IMR-90 (cell line): ENCODE measurements at regions not wholly inside any gene's neighbourhood (a gene's known extent, or its start where the extent isn't known, plus 50 kb on each side); places are given as distances from the start of the nearest gene placed in this dataset.

ENCODE experiments used
- ATAC-seq: fragments of 200-7000 bp; cut with Tn5 transposase; 2 replicates; pipeline ENCODE4 v1.9.1; 2020; ENCODE audit warnings: low read depth, mild to moderate bottlenecking, moderate library complexity
- BruUV-seq: library from RNA; stranded (reverse); fragments of 400-500 nt; replicated peaks from 2 replicates; lab custom pipeline; 2021; lab: Mats Ljungman, UMichigan
- CTCF ChIA-PET: fragments of 300-600 bp; formaldehyde crosslinking; extraction: SDS; loops from one replicate; lab custom pipeline; 2021; ENCODE audit warnings: antibody characterized with exemption; lab: Yijun Ruan, JAX
- POLR2A ChIA-PET: fragments of 300-600 bp; sonication (Branson Sonifier 250); formaldehyde crosslinking; loops from one replicate; lab custom pipeline; 2022; ENCODE audit warnings: antibody characterized with exemption; ENCODE audit not compliant: unreplicated experiment; lab: Charles Lee
- DNase-seq: peaks from one replicate; pipeline ENCODE4 v3.0.0; 2013
- H2AFZ ChIP-seq: replicated peaks from 2 replicates; pipeline ENCODE3; 2013; ENCODE audit warnings: low read length, mild to moderate bottlenecking; ENCODE audit not compliant: poor library complexity
- H2AK5ac ChIP-seq: 2 replicates; pipeline ENCODE4 v1.6.1; 2013; ENCODE audit warnings: low read depth, low read length, inconsistent platforms
- H2AK9ac ChIP-seq: replicated peaks from 2 replicates; pipeline ENCODE3; 2013; ENCODE audit warnings: mild to moderate bottlenecking, low read depth, low read length, moderate library complexity; ENCODE audit not compliant: poor library complexity
- H2BK120ac ChIP-seq: 2 replicates; pipeline ENCODE4 v1.6.1; 2013; ENCODE audit warnings: low read depth, low read length, inconsistent platforms
- H2BK15ac ChIP-seq: 3 replicates; pipeline ENCODE4 v1.6.1; 2013; ENCODE audit warnings: low read depth, low read length, inconsistent platforms
- H2BK20ac ChIP-seq: 2 replicates; pipeline ENCODE4 v1.6.1; 2013; ENCODE audit warnings: low read depth, mild to moderate bottlenecking, inconsistent platforms, low read length, moderate library complexity
- H2BK5ac ChIP-seq: 2 replicates; pipeline ENCODE4 v1.6.1; 2013; ENCODE audit warnings: mild to moderate bottlenecking, low read depth, low read length, inconsistent platforms; ENCODE audit not compliant: poor library complexity, severe bottlenecking
- H3K14ac ChIP-seq: replicated peaks from 2 replicates; pipeline ENCODE4 v1.6.1; 2013; ENCODE audit warnings: low read depth, low read length, inconsistent platforms
- H3K18ac ChIP-seq: 2 replicates; pipeline ENCODE4 v1.6.1; 2013; ENCODE audit warnings: low read depth, low read length, control low read depth
- H3K23ac ChIP-seq: 2 replicates; pipeline ENCODE4 v1.6.1; 2013; ENCODE audit warnings: low read depth, low read length, inconsistent platforms
- H3K27ac ChIP-seq: 2 replicates; pipeline ENCODE4 v1.5.1; 2013; ENCODE audit warnings: mild to moderate bottlenecking, control low read depth, low read length; ENCODE audit not compliant: insufficient read depth
- H3K27me3 ChIP-seq: 2 replicates; pipeline ENCODE4 v1.6.1; 2013; ENCODE audit warnings: low read length; ENCODE audit not compliant: control insufficient read depth, insufficient read depth
- H3K36me3 ChIP-seq: 2 replicates; pipeline ENCODE4 v1.6.1; 2013; ENCODE audit warnings: low read length, mixed read lengths; ENCODE audit not compliant: control insufficient read depth, insufficient read depth
- H3K4ac ChIP-seq: 2 replicates; pipeline ENCODE4 v1.6.1; 2013; ENCODE audit warnings: low read depth, low read length, inconsistent platforms
- H3K4me1 ChIP-seq: 2 replicates; pipeline ENCODE4 v1.6.1; 2013; ENCODE audit warnings: low read length, mixed read lengths; ENCODE audit not compliant: control insufficient read depth, insufficient read depth
- H3K4me2 ChIP-seq: 2 replicates; pipeline ENCODE4 v1.6.1; 2013; ENCODE audit warnings: low read depth, mild to moderate bottlenecking, control low read depth, low read length, moderate library complexity
- H3K4me3 ChIP-seq: 2 replicates; pipeline ENCODE4 v1.5.1; 2013; ENCODE audit warnings: low read depth, mild to moderate bottlenecking, control low read depth, low read length, moderate library complexity; ENCODE audit not compliant: insufficient read depth
- H3K56ac ChIP-seq: 2 replicates; pipeline ENCODE4 v1.6.1; 2013; ENCODE audit warnings: low read length, inconsistent platforms; ENCODE audit not compliant: insufficient read depth; ENCODE audit errors: extremely low read depth
- H3K79me1 ChIP-seq, 2 experiments: 2 replicates each; pipeline ENCODE4 v1.6.1; 2013; ENCODE audit warnings: low read length in 2 of 2, inconsistent platforms in 1 of 2, low read depth in 1 of 2
- H3K9ac ChIP-seq: 2 replicates; pipeline ENCODE4 v1.6.1; 2013; ENCODE audit warnings: low read depth, low read length, control low read depth
- H3K9me1 ChIP-seq: 2 replicates; pipeline ENCODE4 v1.6.1; 2013; ENCODE audit warnings: low read length, inconsistent platforms; ENCODE audit not compliant: insufficient read depth
- H3K9me3 ChIP-seq: 2 replicates; pipeline ENCODE4 v1.6.1; 2013; ENCODE audit warnings: low read length; ENCODE audit not compliant: control insufficient read depth, insufficient read depth
- H4K20me1 ChIP-seq: 2 replicates; pipeline ENCODE4 v1.6.1; 2013; ENCODE audit warnings: low read length, inconsistent platforms; ENCODE audit not compliant: insufficient read depth
- H4K5ac ChIP-seq: 2 replicates; pipeline ENCODE4 v1.6.1; 2013; ENCODE audit warnings: mild to moderate bottlenecking, low read depth, low read length, control low read depth
- H4K8ac ChIP-seq, 2 experiments: 2 replicates each; pipeline ENCODE4 v1.6.1; 2013; ENCODE audit warnings: low read depth in 2 of 2, low read length in 2 of 2, control low read depth in 1 of 2, inconsistent platforms in 1 of 2
- H4K91ac ChIP-seq: 2 replicates; pipeline ENCODE4 v1.6.1; 2013; ENCODE audit warnings: low read depth, low read length, inconsistent platforms; ENCODE audit not compliant: insufficient read depth
- BHLHE40 ChIP-seq: fragments of 150-350 bp; IDR thresholded peaks from 2 replicates; pipeline ENCODE4 v1.6.1; 2016; ENCODE audit warnings: mild to moderate bottlenecking, low read depth, low read length
- CEBPB ChIP-seq: IDR thresholded peaks from 2 replicates; pipeline ENCODE4 v1.6.1; 2012; ENCODE audit warnings: low read depth, low read length, improper control_type of control experiment
- CHD1 ChIP-seq: IDR thresholded peaks from 2 replicates; pipeline ENCODE4 v1.6.1; 2012; ENCODE audit warnings: low read depth, low read length, improper control_type of control experiment
- CTCF ChIP-seq: conservative IDR thresholded peaks from 2 replicates; pipeline ENCODE4 v1.5.1; 2012; ENCODE audit warnings: mild to moderate bottlenecking, low read depth, low read length, improper control_type of control experiment
- ELK1 ChIP-seq: fragments of 150-350 bp; IDR thresholded peaks from 2 replicates; pipeline ENCODE4 v1.6.1; 2016; ENCODE audit warnings: low read depth, mild to moderate bottlenecking, low read length, moderate library complexity, borderline replicate concordance
- FOS ChIP-seq: fragments of 150-350 bp; IDR thresholded peaks from 2 replicates; pipeline ENCODE4 v1.6.1; 2016; ENCODE audit warnings: low read depth, low read length
- MAFK ChIP-seq: IDR thresholded peaks from 2 replicates; pipeline ENCODE4 v1.6.1; 2012; ENCODE audit warnings: low read depth, low read length, improper control_type of control experiment
- MAZ ChIP-seq: IDR thresholded peaks from 2 replicates; pipeline ENCODE4 v1.6.1; 2012; ENCODE audit warnings: low read depth, mild to moderate bottlenecking, low read length, improper control_type of control experiment, moderate library complexity, borderline replicate concordance
- MXI1 ChIP-seq: IDR thresholded peaks from 2 replicates; pipeline ENCODE4 v1.6.1; 2012; ENCODE audit warnings: low read depth, mild to moderate bottlenecking, low read length, moderate library complexity, borderline replicate concordance
- NFE2L2 ChIP-seq: fragments of 150-350 bp; IDR thresholded peaks from 2 replicates; pipeline ENCODE4 v1.6.1; 2016; ENCODE audit warnings: low read depth, mild to moderate bottlenecking, low read length
- POLR2A ChIP-seq: IDR thresholded peaks from 2 replicates; pipeline ENCODE4 v1.6.1; 2012; ENCODE audit warnings: mild to moderate bottlenecking, low read depth, low read length
- RAD21 ChIP-seq: IDR thresholded peaks from 2 replicates; pipeline ENCODE4 v1.6.1; 2012; ENCODE audit warnings: low read length, improper control_type of control experiment
- RCOR1 ChIP-seq: IDR thresholded peaks from 2 replicates; pipeline ENCODE4 v1.6.1; 2012; ENCODE audit warnings: mild to moderate bottlenecking, low read length, improper control_type of control experiment; ENCODE audit not compliant: insufficient replicate concordance
- RFX5 ChIP-seq: IDR thresholded peaks from 2 replicates; pipeline ENCODE4 v1.8.0; 2012; ENCODE audit warnings: low read depth, mild to moderate bottlenecking, low read length, moderate library complexity
- SMC3 ChIP-seq: fragments of 150-350 bp; IDR thresholded peaks from 2 replicates; pipeline ENCODE4 v1.6.1; 2016; ENCODE audit warnings: low read depth, mild to moderate bottlenecking, antibody characterized with exemption, low read length, moderate library complexity
- USF2 ChIP-seq: fragments of 150-350 bp; IDR thresholded peaks from 2 replicates; pipeline ENCODE4 v1.6.1; 2017; ENCODE audit warnings: mild to moderate bottlenecking, antibody characterized with exemption, low read length, low read depth
- WGBS, 2 experiments: methylation state at CpG; one replicate each; pipeline versions ENCODE4 v1.1.5 to v1.1.7; 2013; ENCODE audit warnings: missing lambda C conversion rate in 2 of 2; ENCODE audit not compliant: insufficient read length in 1 of 2; ENCODE audit errors: extremely low coverage in 2 of 2; 5-methylcytosine and 5-hydroxymethylcytosine counted together
- dilution Hi-C: fragments of 300-500 bp; cut with HindIII; formaldehyde crosslinking; loops from one replicate; pipeline ENCODE4 v1.14.3; 2018; ENCODE audit warnings: low sequenced_read_pairs; ENCODE audit not compliant: unreplicated experiment
- in situ Hi-C: fragments of 300-500 bp; cut with MboI; formaldehyde crosslinking; loops from 3 replicates; pipeline ENCODE4 v1.14.3; 2019; ENCODE audit warnings: low sequenced_read_pairs, inconsistent platforms, mixed read lengths
- intact Hi-C: fragments of 100-400 bp; cut with micrococcal nuclease; formaldehyde crosslinking; loops from 2 replicates; pipeline ENCODE4 v1.10.0; 2022

GRCh38 chr13:44322928-44323327 is 50.7 kb upstream of the SERP2 start:
- CTCF ChIA-PET: no interaction called here
- no peaks in the 10 kb centered on the region; the same call in 1 of the 2 replicates for H3K9me3 ChIP-seq
- in situ Hi-C loops: no loop called here

More at GRCh38 chr13:44322928-44323327, 50.7 kb upstream of the SERP2 start:
- H2AFZ ChIP-seq: no peak overlapping the region
- no peak overlapping the region for H2BK15ac ChIP-seq
- DNase-seq (no peak), ATAC-seq (no peak)
- POLR2A ChIA-PET: no interaction called here
- no peaks in the 10 kb centered on the region for H4K20me1 ChIP-seq
- H3K36me3 ChIP-seq: no peaks in the 10 kb centered on the region
- H3K4me1 ChIP-seq: peaks cover 4% of the 10 kb centered on the region
- H3K27me3 ChIP-seq: no peaks in the 10 kb centered on the region; the same call in 1 of the 2 replicates
- no peak overlapping the region for H2BK120ac ChIP-seq
- TF ChIP-seq MAZ (no peak), CTCF (no peak), BHLHE40 (no peak), MXI1 (no peak), MAFK (no peak), RCOR1 (no peak), SMC3 (no peak), ELK1 (no peak), CEBPB (no peak), USF2 (no peak), RAD21 (no peak), FOS (no peak), POLR2A (no peak), RFX5 (no peak), NFE2L2 (no peak), CHD1 (no peak)
- no peak overlapping the region for H3K4ac ChIP-seq
- no peak overlapping the region for H3K14ac ChIP-seq
- no TSS peak for BruUV-seq
- no peak overlapping the region for H2BK5ac ChIP-seq
- H3K56ac ChIP-seq: no peak overlapping the region
- no peak overlapping the region for H3K4me2 ChIP-seq
- intact Hi-C loops: no loop called here
- no peak overlapping the region for H2AK5ac ChIP-seq
- dilution Hi-C loops: no loop called here
- no peak overlapping the region for H4K8ac ChIP-seq
- no peaks in the 10 kb centered on the region for H3K79me1 ChIP-seq
- H4K91ac ChIP-seq: no peak overlapping the region
- H3K27ac ChIP-seq: no peak overlapping the region
- H2BK20ac ChIP-seq: no peak overlapping the region
- H3K18ac ChIP-seq: no peak overlapping the region
- WGBS, 2 experiments: no CpG with 5 or more reads among the region's 2 CpGs
- H3K9me1 ChIP-seq: 0 out of 2 replicates have a peak, but pooled peaks cover 6% of the 10 kb centered on the region
- H3K9ac ChIP-seq: no peak overlapping the region
- no peak overlapping the region for H3K4me3 ChIP-seq
- no peak overlapping the region for H2AK9ac ChIP-seq
- no peak overlapping the region for H3K23ac ChIP-seq
- no peak overlapping the region for H4K5ac ChIP-seq
